Right cardiac atrium (tissue), 5 donors: ENCODE measurements at regions not wholly inside any gene's neighbourhood (a gene's known extent, or its start where the extent isn't known, plus 50 kb on each side); places are given as distances from the start of the nearest gene placed in this dataset.
"Not testable (repeated sequence)": the region's sequence is repeated elsewhere in the genome, so short reads cannot be mapped to it uniquely, and the experiment has no call there.

Experiments used
- ATAC-seq, 2 donors: fragments of 200-7000 bp; cut with Tn5 transposase; one replicate each; pipeline versions ENCODE4 v1.8.0 to v1.9.1; 2020; ENCODE audit warnings: moderate library complexity in 2 of 2, mild to moderate bottlenecking in 1 of 2
- DNase-seq, 3 donors: peaks; one replicate each; pipeline ENCODE4 v3.0.0-alpha.2; 2020
- H3K27ac ChIP-seq: one replicate; pipeline ENCODE4 v1.5.1; 2013; ENCODE audit warnings: mild to moderate bottlenecking, low read length, control low read depth, moderate library complexity
- H3K27me3 ChIP-seq: one replicate; pipeline ENCODE4 v1.6.1; 2013; ENCODE audit not compliant: control insufficient read depth, insufficient read depth
- H3K4me1 ChIP-seq: one replicate; pipeline ENCODE4 v1.6.1; 2013; ENCODE audit warnings: low read length; ENCODE audit not compliant: control insufficient read depth, insufficient read depth
- H3K4me3 ChIP-seq: one replicate; pipeline ENCODE4 v1.5.1; 2013; ENCODE audit warnings: low read length, control low read depth
- H3K9me3 ChIP-seq: one replicate; pipeline ENCODE4 v1.6.1; 2013; ENCODE audit warnings: low read length; ENCODE audit not compliant: control insufficient read depth
- WGBS: extraction: QIAGEN DNeasy Blood & Tissue Kit; methylation state at CpG from one replicate; pipeline ENCODE4 v1.1.7; 2013; 5-methylcytosine and 5-hydroxymethylcytosine counted together
- intact Hi-C, 4 donors: fragments of 100-400 bp; cut with DNase I; formaldehyde crosslinking; loops; one replicate each; pipeline versions ENCODE4 v1.11.0 to v1.14.0; 2022 to 2023
- donor health status: healthy with polysubstance abuse.
- donor health status: DM: no; HTN: yes; CAD: no.
- donor health status: DM: no; HTN: no; CAD: no.
- donor health status: DM: no; HTN: yes; CAD: no; lungs with severe emphysema.
- donor health status: DM: yes; HTN: yes; CAD: no.

DNA sequence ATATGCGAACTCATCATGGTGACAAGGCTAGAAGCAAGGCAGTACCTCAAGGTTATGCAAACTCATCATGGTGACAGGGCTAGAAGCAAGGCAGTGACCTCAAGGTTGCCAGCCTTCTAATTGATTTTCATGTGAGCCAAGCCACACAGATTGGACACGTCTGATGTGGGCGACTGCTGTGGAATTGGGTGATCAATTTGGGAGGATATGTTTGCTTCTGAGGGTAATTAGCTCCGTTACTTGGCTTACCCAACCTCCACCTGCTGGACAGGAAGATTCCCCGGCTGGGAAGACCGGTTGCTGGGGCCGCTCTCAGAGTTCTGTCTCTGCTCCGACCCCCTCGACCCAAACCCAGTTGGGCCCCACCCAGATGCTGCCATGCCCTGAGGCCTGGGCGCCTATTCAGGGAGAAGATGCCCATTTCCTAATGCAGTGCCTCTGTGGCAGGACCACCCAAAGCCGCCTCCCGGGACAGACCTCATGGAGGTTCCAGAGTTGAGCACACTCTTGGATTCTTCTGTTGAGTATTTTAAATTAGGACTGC is 69.9 kb upstream of the SHANK2 start:
- DNase-seq (no peak), ATAC-seq (no peak)
- H3K27ac ChIP-seq, result no peak overlapping the region
- intact Hi-C loops, result no loop called here
- no peaks in the 10 kb centered on the region for H3K4me1 ChIP-seq
- no peaks in the 10 kb centered on the region for H3K9me3 ChIP-seq
- no peaks in the 10 kb centered on the region for H3K27me3 ChIP-seq
- no peak overlapping the region for H3K4me3 ChIP-seq
- WGBS, result 89% methylated on average over 12 of the region's 12 CpGs

DNA sequence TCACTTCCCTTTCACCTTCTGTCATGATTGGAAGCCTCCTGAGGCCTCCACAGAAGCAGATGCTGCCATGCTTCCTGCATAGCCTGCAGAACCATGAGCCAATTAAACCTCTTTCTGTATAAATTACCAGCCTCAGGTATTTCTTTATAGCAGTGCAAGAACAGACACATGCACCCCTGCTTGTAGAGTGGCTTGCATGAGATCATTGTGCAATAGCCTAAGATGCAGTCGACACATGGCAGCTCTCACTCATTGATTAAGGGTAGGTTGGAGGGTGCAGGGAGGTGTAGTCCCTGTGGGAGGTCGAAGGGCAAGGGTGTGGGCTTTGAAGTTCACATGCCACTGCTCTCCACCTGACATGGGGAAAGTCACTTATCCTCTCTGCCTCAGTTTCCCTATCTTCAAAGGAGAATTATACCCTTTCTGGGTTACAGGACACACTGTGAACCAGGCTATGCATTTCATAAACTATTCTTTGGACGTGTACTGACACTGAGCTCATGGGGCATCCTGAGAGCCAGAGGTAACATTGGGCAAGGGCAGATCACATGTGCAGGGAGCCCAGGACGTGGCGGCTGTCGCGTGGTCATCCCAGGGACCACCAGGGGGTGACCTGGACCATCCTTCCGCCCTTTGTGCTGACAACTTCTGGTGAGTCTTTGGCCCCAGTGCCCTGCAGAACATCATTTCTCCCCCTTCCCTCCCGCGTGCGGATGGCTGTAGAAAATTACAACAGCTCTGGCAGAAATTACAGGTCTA is 69.2 kb upstream of the SHANK2 start:
- no peak for DNase-seq
- intact Hi-C loops, result no loop called here
- 82% methylated on average over 11 of the region's 11 CpGs for WGBS
- no peaks in the 10 kb centered on the region for H3K9me3 ChIP-seq
- no peak overlapping the region for H3K27ac ChIP-seq
- no peak for ATAC-seq
- H3K27me3 ChIP-seq, result no peaks in the 10 kb centered on the region
- no peak overlapping the region for H3K4me3 ChIP-seq
- H3K4me1 ChIP-seq, result no peaks in the 10 kb centered on the region

DNA sequence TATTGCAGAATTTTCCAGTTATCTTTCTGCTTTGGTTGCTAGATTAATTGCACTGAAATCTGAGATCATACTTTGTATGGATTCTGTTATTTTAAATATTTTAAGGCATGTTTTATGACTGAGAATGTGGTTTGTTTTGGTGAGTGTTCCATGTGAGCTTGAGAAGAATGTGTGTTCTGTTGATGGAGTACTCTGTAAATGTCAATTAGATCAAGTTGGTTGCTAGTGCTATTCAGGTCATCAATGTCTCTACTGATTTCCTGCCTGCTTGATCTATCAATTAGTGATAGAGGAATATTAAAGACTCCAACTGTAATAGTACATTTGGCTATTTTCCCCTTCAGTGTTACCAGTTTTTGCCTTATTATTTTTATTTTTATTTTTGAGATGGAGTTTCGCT is 64.3 kb upstream of the SHANK2 start:
- H3K27me3 ChIP-seq, result no peaks in the 10 kb centered on the region
- intact Hi-C loops, result no loop called here
- H3K4me1 ChIP-seq, result no peaks in the 10 kb centered on the region
- no peaks in the 10 kb centered on the region for H3K9me3 ChIP-seq
- 93% methylated on average over 1 of the region's 1 CpG for WGBS
- no peak overlapping the region for H3K4me3 ChIP-seq
- ATAC-seq (no peak), DNase-seq (no peak)
- no peak overlapping the region for H3K27ac ChIP-seq

DNA sequence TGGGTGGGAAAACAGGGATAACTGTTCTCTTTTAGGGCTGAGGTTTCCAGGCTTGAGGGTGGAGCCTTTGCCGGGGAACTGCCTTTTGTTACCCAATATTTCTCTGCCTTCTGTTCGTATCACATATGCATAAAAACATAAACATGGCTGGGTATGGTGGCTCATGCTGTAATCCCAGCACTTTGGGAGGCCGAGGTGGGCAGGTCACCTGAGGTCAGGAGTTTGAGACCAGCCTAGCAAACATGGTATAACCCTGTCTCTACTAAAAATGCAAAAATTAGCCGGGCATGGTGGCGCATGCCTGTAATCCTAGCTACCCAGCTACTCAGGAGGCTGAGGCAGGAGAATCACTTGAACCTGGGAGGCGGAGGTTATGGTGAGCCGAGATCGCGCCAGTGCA is 60.2 kb upstream of the SHANK2 start:
- H3K27ac ChIP-seq, DNase-seq, H3K4me1 ChIP-seq, ATAC-seq, H3K27me3 ChIP-seq, intact Hi-C loops, H3K9me3 ChIP-seq, H3K4me3 ChIP-seq: not testable (repeated sequence)
- 80% methylated on average over 9 of the region's 9 CpGs for WGBS

DNA sequence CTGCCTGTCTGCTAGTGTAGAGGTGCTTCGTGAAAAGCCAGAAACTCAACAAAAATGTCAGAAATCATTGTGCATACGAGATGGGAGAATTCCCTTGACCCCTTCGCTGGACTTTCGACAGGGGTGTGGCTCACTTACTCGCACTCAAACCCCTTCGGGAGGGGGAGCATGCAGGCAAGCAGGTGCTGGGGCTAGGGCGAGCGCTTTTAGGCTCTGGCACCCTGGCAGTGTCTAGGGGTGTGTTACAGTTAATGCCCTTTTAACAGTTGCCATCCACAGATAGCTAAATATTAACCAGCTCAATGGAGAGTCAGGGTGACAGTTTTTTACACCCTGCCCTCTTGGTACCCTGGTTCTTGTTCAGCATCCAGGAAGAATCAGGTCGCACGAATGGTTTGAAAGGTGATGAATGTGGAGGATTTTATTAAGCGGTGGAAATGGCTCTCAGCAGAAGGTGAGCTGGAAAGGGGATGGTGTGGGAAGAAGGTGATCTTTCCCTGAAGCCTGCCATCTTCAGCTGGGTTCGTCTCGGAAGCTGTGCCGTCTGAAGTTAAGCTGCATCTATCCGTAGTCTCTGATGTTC is 59.6 kb upstream of the SHANK2 start:
- no peak for DNase-seq
- 80% methylated on average over 15 of the region's 15 CpGs for WGBS
- no peaks in the 10 kb centered on the region for H3K4me1 ChIP-seq
- H3K27ac ChIP-seq, result no peak overlapping the region
- intact Hi-C loops, result no loop called here
- no peaks in the 10 kb centered on the region for H3K9me3 ChIP-seq
- H3K27me3 ChIP-seq, result no peaks in the 10 kb centered on the region
- H3K4me3 ChIP-seq, result no peak overlapping the region
- no peak for ATAC-seq

DNA sequence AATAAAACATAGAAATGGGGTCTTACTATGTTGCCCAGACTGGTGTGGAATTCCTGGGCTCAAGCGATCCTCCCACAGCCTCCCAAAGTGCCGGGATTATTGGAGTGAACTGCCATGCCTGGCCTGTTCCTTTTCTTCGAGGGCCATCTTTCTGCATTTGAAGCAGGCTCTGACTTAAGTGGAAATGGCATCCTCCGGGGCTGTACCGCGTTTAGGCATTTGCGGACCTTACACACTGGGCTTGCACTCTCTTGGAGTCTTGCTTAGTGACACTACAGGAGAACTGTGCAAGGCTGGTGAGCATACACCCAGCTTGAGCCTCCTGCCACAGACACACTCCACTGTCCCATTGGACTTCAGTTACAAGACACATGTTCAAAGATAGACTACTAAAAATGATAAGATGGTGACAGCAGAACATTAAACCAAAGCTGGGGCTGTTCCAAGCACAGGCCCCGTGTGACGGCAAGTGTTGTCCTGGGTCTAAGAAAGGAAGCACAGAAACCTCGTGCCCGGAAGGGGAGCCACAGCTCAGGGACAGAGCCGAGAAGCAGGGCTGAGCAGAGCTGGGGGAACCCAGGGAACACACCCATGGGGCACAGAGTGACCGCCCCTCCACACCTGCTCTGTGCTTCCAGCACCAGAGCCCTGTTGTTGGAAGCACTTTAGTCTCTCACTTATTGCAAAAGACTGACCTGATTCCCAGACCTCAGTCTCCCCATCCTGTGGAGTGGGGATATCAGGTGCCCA is 59.0 kb upstream of the SHANK2 start:
- DNase-seq, result no peak
- no peak for ATAC-seq
- Histone ChIP-seq H3K4me1 (no peaks in the 10 kb centered on the region), H3K27me3 (no peaks in the 10 kb centered on the region), H3K27ac (no peak overlapping the region), H3K9me3 (no peaks in the 10 kb centered on the region), H3K4me3 (no peak overlapping the region)
- WGBS, result 77% methylated on average over 13 of the region's 13 CpGs
- intact Hi-C loops, result no loop called here

DNA sequence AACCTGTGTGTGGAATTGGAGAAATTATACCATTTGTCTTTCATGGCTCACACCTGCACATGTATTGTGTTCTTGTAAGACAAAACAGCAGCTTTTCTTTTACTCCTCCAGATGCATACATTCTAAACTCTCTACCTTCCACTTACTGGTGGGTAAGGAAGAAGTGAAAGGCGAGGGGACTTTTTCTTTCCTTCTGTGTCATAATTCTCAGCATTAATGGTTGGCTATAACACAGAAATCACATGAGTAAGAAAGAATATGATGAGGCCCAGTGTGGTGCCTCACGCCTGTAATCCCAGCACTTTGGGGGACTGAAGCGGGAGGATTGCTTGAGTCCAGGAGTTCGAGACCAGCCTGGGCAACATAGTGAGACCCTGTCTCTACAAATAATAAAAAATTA is 57.8 kb upstream of the SHANK2 start:
- Histone ChIP-seq H3K27me3 (no peaks in the 10 kb centered on the region), H3K4me3 (no peak overlapping the region), H3K27ac (no peak overlapping the region), H3K4me1 (no peaks in the 10 kb centered on the region), H3K9me3 (no peaks in the 10 kb centered on the region)
- ATAC-seq (no peak), DNase-seq (no peak)
- intact Hi-C loops, result no loop called here
- WGBS, result 79% methylated on average over 4 of the region's 4 CpGs

DNA sequence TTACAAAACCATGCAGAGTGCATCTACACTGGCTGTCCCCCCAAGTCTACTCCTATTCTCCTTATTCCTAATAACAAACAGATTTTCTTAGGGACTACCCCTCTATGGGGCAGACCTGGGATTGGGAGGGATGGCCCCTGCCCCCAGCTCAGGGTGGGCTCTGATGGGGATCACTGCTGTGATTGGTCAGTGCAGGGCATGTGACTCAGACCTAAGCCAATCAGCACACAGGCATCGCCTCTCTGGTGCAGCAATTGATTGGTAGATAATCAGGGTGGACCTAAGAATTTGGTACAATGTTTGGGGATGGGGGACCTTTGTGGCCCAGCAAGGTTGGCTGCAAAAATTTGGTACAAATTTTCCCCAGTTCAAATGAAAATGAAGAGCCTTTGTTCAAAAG is 57.2 kb upstream of the SHANK2 start:
- no peak overlapping the region for H3K27ac ChIP-seq
- ATAC-seq (no peak), DNase-seq (no peak)
- no peak overlapping the region for H3K4me3 ChIP-seq
- intact Hi-C loops, result no loop called here
- 92% methylated on average over 1 of the region's 1 CpG for WGBS
- H3K27me3 ChIP-seq, result no peaks in the 10 kb centered on the region
- no peaks in the 10 kb centered on the region for H3K9me3 ChIP-seq
- no peaks in the 10 kb centered on the region for H3K4me1 ChIP-seq

DNA sequence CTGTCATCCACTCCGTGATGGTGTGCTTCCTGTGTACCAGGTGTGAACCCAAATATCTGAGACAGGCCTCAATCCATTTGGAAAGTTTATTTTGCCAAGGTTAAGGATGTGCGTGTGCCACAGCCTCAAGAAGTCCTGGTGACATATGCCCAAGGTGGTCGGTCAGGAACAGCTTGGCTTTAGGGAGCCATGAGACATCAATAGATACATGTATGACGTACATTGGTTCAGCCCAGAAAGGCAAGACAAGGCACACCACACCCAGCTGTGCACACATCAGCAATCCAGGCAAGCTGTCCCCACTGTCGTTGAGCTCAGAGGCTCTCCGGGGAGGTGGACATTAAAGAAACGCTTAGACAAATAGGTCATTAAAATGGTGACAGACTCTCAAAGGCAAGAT is 56.8 kb upstream of the SHANK2 start:
- Histone ChIP-seq H3K27ac (no peak overlapping the region), H3K9me3 (no peaks in the 10 kb centered on the region), H3K4me1 (no peaks in the 10 kb centered on the region), H3K27me3 (no peaks in the 10 kb centered on the region), H3K4me3 (no peak overlapping the region)
- ATAC-seq (no peak), DNase-seq (no peak)
- intact Hi-C loops, result no loop called here
- WGBS, result 89% methylated on average over 7 of the region's 7 CpGs

DNA sequence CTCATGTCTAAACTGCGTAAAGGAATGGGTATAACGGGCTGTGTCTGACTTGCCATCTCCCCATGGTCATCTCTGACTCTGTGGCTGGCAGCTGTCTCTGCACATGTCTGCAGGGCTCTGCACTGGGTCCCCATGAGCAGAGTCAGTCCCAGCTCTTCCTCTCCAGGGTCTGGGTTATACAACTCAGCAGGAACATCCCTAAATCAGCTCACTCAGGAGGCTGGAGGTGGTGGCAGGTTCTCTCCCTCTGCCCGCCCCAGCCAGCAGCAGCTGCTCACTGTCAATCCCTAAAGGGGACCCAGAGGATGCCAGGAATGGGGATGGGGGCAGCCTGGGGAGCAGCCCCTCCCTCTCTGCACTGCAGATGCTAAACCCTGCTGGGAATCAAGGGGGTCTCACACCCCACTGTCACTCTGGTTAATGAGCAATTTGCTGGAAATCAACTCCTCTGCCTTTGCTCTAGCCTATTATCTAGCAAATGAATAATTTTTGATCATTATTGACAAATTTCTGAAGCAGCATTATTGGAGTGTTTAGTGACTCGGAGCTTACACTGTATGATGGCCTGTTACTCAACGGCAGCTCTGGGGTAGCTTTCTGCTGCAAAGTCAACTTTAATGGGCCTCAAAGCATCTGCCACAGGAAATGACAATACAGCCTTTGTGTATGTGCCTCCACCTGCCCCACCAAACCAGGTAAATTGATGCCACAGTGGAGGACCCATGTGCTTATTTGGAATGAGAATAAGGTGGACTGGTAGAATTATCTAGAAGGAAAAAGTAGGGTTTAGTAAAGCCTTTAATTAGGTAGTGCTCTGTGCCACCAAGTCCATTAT is 55.7 kb upstream of the SHANK2 start:
- H3K4me3 ChIP-seq, result no peak overlapping the region
- no peak for ATAC-seq
- 76% methylated on average over 5 of the region's 5 CpGs for WGBS
- no peaks in the 10 kb centered on the region for H3K27me3 ChIP-seq
- no peaks in the 10 kb centered on the region for H3K9me3 ChIP-seq
- no peaks in the 10 kb centered on the region for H3K4me1 ChIP-seq
- intact Hi-C loops, result no loop called here
- H3K27ac ChIP-seq, result no peak overlapping the region
- no peak for DNase-seq
